ENCODE measurements at regions not wholly inside any gene's neighbourhood (a gene's known extent, or its start where the extent isn't known, plus 50 kb on each side); places are given as distances from the start of the nearest gene placed in this dataset.

GRCh38 chrX:27380163-27380845 is 82.8 kb downstream of the PPP4R3C start:
- H3K4me1 Mint-ChIP-seq, result no peaks in the 10 kb centered on the region
- Histone ChIP-seq H3K27ac (no peak overlapping the region), H3K9me3 (ENCODE audit: low read depth) (peaks cover 4% of the 10 kb centered on the region), H3K4me2 (no peak overlapping the region), H3K4me3 (no peak overlapping the region), H3K4me1 (no peaks in the 10 kb centered on the region), H3K9ac (no peak overlapping the region), H4K20me1 (ENCODE audit: low read depth) (no peaks in the 10 kb centered on the region), H2AFZ (replicated peaks) (no peak overlapping the region), H3K27me3 (no peaks in the 10 kb centered on the region), H3K79me2 (ENCODE audit: low read depth) (no peaks in the 10 kb centered on the region), H3K36me3 (no peaks in the 10 kb centered on the region), H3F3A (ENCODE audit: low read depth) (no peaks in the 10 kb centered on the region)
- DNase-seq (ENCODE audit: low spot score), result no peak
- no peak overlapping the region for H3K27ac Mint-ChIP-seq
- no peak overlapping the region for H3K4me3 Mint-ChIP-seq
- H3K9me3 Mint-ChIP-seq, result peaks cover 2% of the 10 kb centered on the region
- no peaks in the 10 kb centered on the region for H3K36me3 Mint-ChIP-seq
- no peak for TF ChIP-seq CTCF (IDR thresholded peaks at IDR 0.05)
- no peaks in the 10 kb centered on the region for H3K27me3 Mint-ChIP-seq (ENCODE audit: insufficient read depth, low read depth)

- H3K36me3 Mint-ChIP-seq, result no peaks in the 10 kb centered on the region
- Histone ChIP-seq H3K9me3 (ENCODE audit: low read depth) (no peaks in the 10 kb centered on the region), H3K27me3 (no peaks in the 10 kb centered on the region), H3K4me3 (no peak overlapping the region), H2AFZ (replicated peaks) (no peak overlapping the region), H3K4me1 (no peaks in the 10 kb centered on the region), H3K27ac (no peak overlapping the region), H3K36me3 (no peaks in the 10 kb centered on the region), H3F3A (ENCODE audit: low read depth) (no peaks in the 10 kb centered on the region), H3K4me2 (no peak overlapping the region), H4K20me1 (ENCODE audit: low read depth) (no peaks in the 10 kb centered on the region), H3K79me2 (ENCODE audit: low read depth) (no peaks in the 10 kb centered on the region), H3K9ac (no peak overlapping the region)
- no peak overlapping the region for H3K4me3 Mint-ChIP-seq
- H3K27me3 Mint-ChIP-seq (ENCODE audit: insufficient read depth, low read depth), result peaks cover 3% of the 10 kb centered on the region
- no peak overlapping the region for H3K27ac Mint-ChIP-seq
- no peak for DNase-seq (ENCODE audit: low spot score)
- H3K4me1 Mint-ChIP-seq, result no peaks in the 10 kb centered on the region
- H3K9me3 Mint-ChIP-seq, result no peaks in the 10 kb centered on the region
- TF ChIP-seq EZH2 (IDR thresholded peaks at IDR 0.05), result no peak
- no peak for TF ChIP-seq EZH2phosphoT487 (IDR thresholded peaks at IDR 0.05)
- TF ChIP-seq CTCF (IDR thresholded peaks at IDR 0.05), result no peak
Observed at GRCh38 chrX:27354021-27354420, 109.1 kb downstream of the PPP4R3C start.

GRCh38 chrX:27350476-27350875 is 112.7 kb downstream of the PPP4R3C start:
- no peak for TF ChIP-seq EZH2phosphoT487 (IDR thresholded peaks at IDR 0.05)
- no peak for TF ChIP-seq CTCF (IDR thresholded peaks at IDR 0.05)
- no peak for TF ChIP-seq EZH2 (IDR thresholded peaks at IDR 0.05)
- Histone ChIP-seq H3F3A (ENCODE audit: low read depth) (no peaks in the 10 kb centered on the region), H2AFZ (replicated peaks) (no peak overlapping the region), H3K4me3 (no peak overlapping the region), H4K20me1 (ENCODE audit: low read depth) (no peaks in the 10 kb centered on the region), H3K4me2 (no peak overlapping the region), H3K9me3 (ENCODE audit: low read depth) (no peaks in the 10 kb centered on the region), H3K27me3 (no peaks in the 10 kb centered on the region), H3K79me2 (ENCODE audit: low read depth) (no peaks in the 10 kb centered on the region), H3K36me3 (no peaks in the 10 kb centered on the region), H3K27ac (no peak overlapping the region), H3K9ac (no peak overlapping the region), H3K4me1 (no peaks in the 10 kb centered on the region)
- no peaks in the 10 kb centered on the region for H3K4me1 Mint-ChIP-seq
- peaks cover 3% of the 10 kb centered on the region for H3K27me3 Mint-ChIP-seq (ENCODE audit: insufficient read depth, low read depth)
- H3K36me3 Mint-ChIP-seq, result no peaks in the 10 kb centered on the region
- no peak for DNase-seq (ENCODE audit: low spot score)
- H3K4me3 Mint-ChIP-seq, result no peak overlapping the region
- H3K27ac Mint-ChIP-seq, result no peak overlapping the region
- no peaks in the 10 kb centered on the region for H3K9me3 Mint-ChIP-seq

Measured in neural progenitor cell (in vitro differentiated cells).